ENCODE measurements at regions not wholly inside any gene's neighbourhood (a gene's known extent, or its start where the extent isn't known, plus 50 kb on each side); places are given as distances from the start of the nearest gene placed in this dataset.

GRCh38 chr7:85954961-85955360, 688.7 kb upstream of the GRM3 start:
- DNase-seq = no peak
- BruUV-seq (replicated peaks) = no TSS peak
- peaks cover 3% of the 10 kb centered on the region for H3K27me3 Mint-ChIP-seq (ENCODE audit: insufficient read depth, unreplicated experiment)
- no peak for TF ChIP-seq CTCF (IDR thresholded peaks at IDR 0.05; ENCODE audit: insufficient read depth in 1 of 2, low read depth in 1 of 2, low read length in 1 of 2, severe bottlenecking in 1 of 2, unreplicated experiment in 1 of 2)
- H3K4me1 Mint-ChIP-seq (ENCODE audit: low read depth, unreplicated experiment) = no peaks in the 10 kb centered on the region
- H3K36me3 Mint-ChIP-seq (ENCODE audit: insufficient read depth, unreplicated experiment) = no peaks in the 10 kb centered on the region
- ChIA-PET CTCF (no interaction called here), POLR2A (no interaction called here)
- no peak overlapping the region for H3K4me3 ChIP-seq (ENCODE audit: low read depth, low read length)
- H3K4me1 ChIP-seq = no peaks in the 10 kb centered on the region
- no peaks in the 10 kb centered on the region for H3K36me3 ChIP-seq (ENCODE audit: control insufficient read depth, insufficient read depth, low read length)
- intact Hi-C loops (cut with micrococcal nuclease; ENCODE audit: unreplicated experiment) = no loop called here
- H3K4me3 Mint-ChIP-seq (ENCODE audit: unreplicated experiment) = no peak overlapping the region
- H3K9me3 ChIP-seq = no peaks in the 10 kb centered on the region
- H3K9me3 Mint-ChIP-seq (ENCODE audit: unreplicated experiment) = no peaks in the 10 kb centered on the region
- H3K27ac Mint-ChIP-seq (ENCODE audit: unreplicated experiment) = no peak overlapping the region
- H3K27me3 ChIP-seq (replicated peaks; ENCODE audit: control insufficient read depth, insufficient read depth, low read length) = no peaks in the 10 kb centered on the region

GRCh38 chr7:85950871-85951270, 692.8 kb upstream of the GRM3 start:
- Histone ChIP-seq H3K27me3 (replicated peaks; ENCODE audit: control insufficient read depth, insufficient read depth, low read length) (no peaks in the 10 kb centered on the region), H3K4me3 (ENCODE audit: low read depth, low read length) (no peak overlapping the region), H3K36me3 (ENCODE audit: control insufficient read depth, insufficient read depth, low read length) (no peaks in the 10 kb centered on the region), H3K4me1 (no peaks in the 10 kb centered on the region), H3K9me3 (0 out of 2 replicates have a peak, but pooled peaks cover 4% of the 10 kb centered on the region)
- peaks cover 24% of the 10 kb centered on the region for H3K9me3 Mint-ChIP-seq (ENCODE audit: unreplicated experiment)
- no peaks in the 10 kb centered on the region for H3K4me1 Mint-ChIP-seq (ENCODE audit: low read depth, unreplicated experiment)
- H3K27ac Mint-ChIP-seq (ENCODE audit: unreplicated experiment) = no peak overlapping the region
- no peaks in the 10 kb centered on the region for H3K36me3 Mint-ChIP-seq (ENCODE audit: insufficient read depth, unreplicated experiment)
- BruUV-seq (replicated peaks) = no TSS peak
- intact Hi-C loops (cut with micrococcal nuclease; ENCODE audit: unreplicated experiment) = no loop called here
- POLR2A ChIA-PET = no interaction called here
- TF ChIP-seq CTCF (IDR thresholded peaks at IDR 0.05; ENCODE audit: insufficient read depth in 1 of 2, low read depth in 1 of 2, low read length in 1 of 2, severe bottlenecking in 1 of 2, unreplicated experiment in 1 of 2) = no peak
- CTCF ChIA-PET = no interaction called here
- H3K27me3 Mint-ChIP-seq (ENCODE audit: insufficient read depth, unreplicated experiment) = peaks cover 3% of the 10 kb centered on the region
- no peak overlapping the region for H3K4me3 Mint-ChIP-seq (ENCODE audit: unreplicated experiment)
- no peak for DNase-seq

- H3K9me3 ChIP-seq = 0 out of 2 replicates have a peak, but pooled peaks cover 4% of the 10 kb centered on the region
- H3K36me3 Mint-ChIP-seq (ENCODE audit: insufficient read depth, unreplicated experiment) = no peaks in the 10 kb centered on the region
- DNase-seq = no peak
- H3K4me1 ChIP-seq = no peaks in the 10 kb centered on the region
- intact Hi-C loops (cut with micrococcal nuclease; ENCODE audit: unreplicated experiment) = no loop called here
- peaks cover 3% of the 10 kb centered on the region for H3K27me3 Mint-ChIP-seq (ENCODE audit: insufficient read depth, unreplicated experiment)
- H3K4me3 ChIP-seq (ENCODE audit: low read depth, low read length) = no peak overlapping the region
- no peak for TF ChIP-seq CTCF (IDR thresholded peaks at IDR 0.05; ENCODE audit: insufficient read depth in 1 of 2, low read depth in 1 of 2, low read length in 1 of 2, severe bottlenecking in 1 of 2, unreplicated experiment in 1 of 2)
- POLR2A ChIA-PET = no interaction called here
- CTCF ChIA-PET = no interaction called here
- no peaks in the 10 kb centered on the region for H3K36me3 ChIP-seq (ENCODE audit: control insufficient read depth, insufficient read depth, low read length)
- no peak overlapping the region for H3K27ac Mint-ChIP-seq (ENCODE audit: unreplicated experiment)
- no peak overlapping the region for H3K4me3 Mint-ChIP-seq (ENCODE audit: unreplicated experiment)
- no peaks in the 10 kb centered on the region for H3K4me1 Mint-ChIP-seq (ENCODE audit: low read depth, unreplicated experiment)
- H3K27me3 ChIP-seq (replicated peaks; ENCODE audit: control insufficient read depth, insufficient read depth, low read length) = no peaks in the 10 kb centered on the region
- H3K9me3 Mint-ChIP-seq (ENCODE audit: unreplicated experiment) = peaks cover 24% of the 10 kb centered on the region
- no TSS peak for BruUV-seq (replicated peaks)
These were observed 693.3 kb upstream of the GRM3 start for GRCh38 chr7:85950418-85950817.

Data from Caco-2 (cell line).